ENCODE measurements at regions not wholly inside any gene's neighbourhood (a gene's known extent, or its start where the extent isn't known, plus 50 kb on each side); places are given as distances from the start of the nearest gene placed in this dataset.

DNA sequence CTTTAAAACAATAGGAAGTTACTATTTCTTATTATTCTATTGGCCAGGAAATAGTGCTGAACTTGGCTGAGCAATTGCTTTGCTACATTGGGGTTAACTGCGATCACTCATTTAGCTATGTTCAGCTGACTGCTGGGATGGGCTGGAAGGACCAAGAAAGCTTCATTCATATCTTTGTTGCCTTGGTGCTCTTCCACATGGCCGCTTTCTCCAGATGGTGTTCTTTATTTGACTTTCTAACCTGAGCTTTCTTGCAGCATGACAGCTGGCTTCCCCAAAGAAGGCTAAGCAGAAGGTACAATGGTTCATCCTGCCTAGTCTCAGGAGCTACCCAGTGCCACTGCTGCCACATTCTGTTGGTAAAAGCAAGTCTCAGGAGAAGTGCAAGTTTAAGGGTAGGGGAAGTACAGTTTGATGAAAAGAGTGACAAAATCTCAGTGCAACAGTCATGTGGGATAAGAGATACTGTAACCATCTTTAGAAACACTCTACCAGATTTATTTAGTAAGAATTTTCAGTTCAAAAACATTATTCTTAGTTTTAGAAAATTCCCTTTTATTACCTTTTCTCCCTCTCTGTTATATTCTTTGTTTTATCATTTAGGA, 180.6 kb upstream of the RBMS1 start:
- TF ChIP-seq SUZ12 (IDR thresholded peaks at IDR 0.05; ENCODE audit: extremely low read depth, insufficient read depth, insufficient read length) (no peak), YY1 (IDR thresholded peaks at IDR 0.05; ENCODE audit: insufficient read depth, insufficient read length) (no peak)
